H9 (cell line): ENCODE measurements at regions not wholly inside any gene's neighbourhood (a gene's known extent, or its start where the extent isn't known, plus 50 kb on each side); places are given as distances from the start of the nearest gene placed in this dataset.

Experiments
- DNase-seq: peaks from one replicate; pipeline ENCODE4 v3.0.0-alpha.2; 2017
- H2AFZ ChIP-seq: one replicate; pipeline ENCODE4 v1.6.1; 2013; ENCODE audit warnings: mild to moderate bottlenecking, low read length, control low read depth, moderate library complexity
- H2AK5ac ChIP-seq: 2 replicates; pipeline ENCODE4 v1.6.1; 2013; ENCODE audit warnings: low read length, control low read depth, mixed read lengths; ENCODE audit not compliant: insufficient read length
- H2BK120ac ChIP-seq: one replicate; pipeline ENCODE4 v1.6.1; 2013; ENCODE audit warnings: low read depth, mild to moderate bottlenecking, low read length, control low read depth, inconsistent platforms; ENCODE audit not compliant: poor library complexity, severe bottlenecking
- H2BK12ac ChIP-seq: 2 replicates; pipeline ENCODE4 v1.6.1; 2013; ENCODE audit warnings: low read length, control low read depth, mixed read lengths, low read depth; ENCODE audit not compliant: insufficient read length
- H2BK15ac ChIP-seq: 2 replicates; pipeline ENCODE4 v1.6.1; 2013; ENCODE audit warnings: low read depth, low read length, control low read depth
- H2BK20ac ChIP-seq: one replicate; pipeline ENCODE4 v1.6.1; 2013; ENCODE audit warnings: low read depth, mild to moderate bottlenecking, low read length, control low read depth, inconsistent platforms; ENCODE audit not compliant: poor library complexity, severe bottlenecking
- H2BK5ac ChIP-seq: 2 replicates; pipeline ENCODE4 v1.6.1; 2013; ENCODE audit warnings: low read length, control low read depth, mixed read lengths; ENCODE audit not compliant: insufficient read length
- H3K14ac ChIP-seq: 2 replicates; pipeline ENCODE4 v1.6.1; 2013; ENCODE audit warnings: low read length, control low read depth; ENCODE audit not compliant: insufficient read depth
- H3K18ac ChIP-seq: 2 replicates; pipeline ENCODE4 v1.6.1; 2013; ENCODE audit warnings: low read depth, mild to moderate bottlenecking, mixed read lengths, low read length, control low read depth; ENCODE audit not compliant: insufficient read length
- H3K23ac ChIP-seq: 2 replicates; pipeline ENCODE4 v1.6.1; 2013; ENCODE audit warnings: low read length, control low read depth, mixed read lengths, low read depth; ENCODE audit not compliant: insufficient read length
- H3K23me2 ChIP-seq: 2 replicates; pipeline ENCODE4 v1.6.1; 2013; ENCODE audit warnings: low read depth, mild to moderate bottlenecking, mixed read lengths, low read length, control low read depth; ENCODE audit not compliant: insufficient read length, poor library complexity, severe bottlenecking
- H3K27ac ChIP-seq: 2 replicates; pipeline ENCODE4 v1.5.1; 2013; ENCODE audit warnings: low read length, control low read depth, mixed read lengths, low read depth; ENCODE audit not compliant: insufficient read length
- H3K27me3 ChIP-seq: 2 replicates; pipeline ENCODE4 v1.6.1; 2013; ENCODE audit warnings: low read length, control low read depth, inconsistent platforms; ENCODE audit not compliant: insufficient read depth
- H3K4ac ChIP-seq: 2 replicates; pipeline ENCODE4 v1.6.1; 2013; ENCODE audit warnings: low read depth, mild to moderate bottlenecking, control low read depth, inconsistent platforms, low read length, moderate library complexity
- H3K4me1 ChIP-seq: 2 replicates; pipeline ENCODE4 v1.6.1; 2013; ENCODE audit warnings: low read length, control low read depth, inconsistent platforms; ENCODE audit not compliant: insufficient read depth
- H3K4me2 ChIP-seq: 2 replicates; pipeline ENCODE4 v1.6.1; 2013; ENCODE audit warnings: low read length, control low read depth, mixed read lengths; ENCODE audit not compliant: insufficient read length, insufficient read depth
- H3K56ac ChIP-seq: 2 replicates; pipeline ENCODE4 v1.6.1; 2013; ENCODE audit warnings: low read depth, mild to moderate bottlenecking, mixed read lengths, low read length, control low read depth; ENCODE audit not compliant: insufficient read length
- H3K79me1 ChIP-seq: 2 replicates; pipeline ENCODE4 v1.6.1; 2013; ENCODE audit warnings: low read depth, mild to moderate bottlenecking, moderate library complexity, low read length, control low read depth, inconsistent platforms; ENCODE audit not compliant: insufficient read depth, poor library complexity, severe bottlenecking
- H3K79me2 ChIP-seq: 2 replicates; pipeline ENCODE4 v1.6.1; 2013; ENCODE audit warnings: low read length, control low read depth, inconsistent platforms; ENCODE audit not compliant: insufficient read depth
- H3K9ac ChIP-seq: 2 replicates; pipeline ENCODE4 v1.6.1; 2013; ENCODE audit warnings: low read length, control low read depth, mixed read lengths; ENCODE audit not compliant: insufficient read length; ENCODE audit errors: extremely low read depth
- H3K9me3 ChIP-seq: one replicate; pipeline ENCODE4 v1.6.1; 2013; ENCODE audit warnings: low read depth, low read length, inconsistent platforms; ENCODE audit not compliant: control insufficient read depth
- H3T11ph ChIP-seq: one replicate; pipeline ENCODE4 v1.6.1; 2013; ENCODE audit warnings: mild to moderate bottlenecking, low read length, control low read depth, inconsistent platforms
- H4K20me1 ChIP-seq: one replicate; pipeline ENCODE4 v1.6.1; 2013; ENCODE audit not compliant: control insufficient read depth, insufficient read length, insufficient read depth
- H4K5ac ChIP-seq: 2 replicates; pipeline ENCODE4 v1.6.1; 2013; ENCODE audit warnings: low read depth, mild to moderate bottlenecking, mixed read lengths, low read length, control low read depth; ENCODE audit not compliant: insufficient read length
- H4K8ac ChIP-seq: replicated peaks from 2 replicates; pipeline ENCODE4 v1.6.1; 2013; ENCODE audit warnings: low read length, control low read depth, mixed read lengths, low read depth; ENCODE audit not compliant: insufficient read length
- H4K91ac ChIP-seq: 2 replicates; pipeline ENCODE4 v1.6.1; 2013; ENCODE audit warnings: low read depth, mild to moderate bottlenecking, moderate library complexity, mixed read lengths, low read length, control low read depth; ENCODE audit not compliant: insufficient read length
- H3K27ac Mint-ChIP-seq, 3 experiments: 2 replicates in 2 of 3; 3 replicates in 1 of 3; pipeline ENCODE4 v1.8.0; 2020 to 2021; ENCODE audit warnings: mixed read lengths in 3 of 3, mild to moderate bottlenecking in 1 of 3, moderate library complexity in 1 of 3
- H3K27me3 Mint-ChIP-seq: 2 replicates; pipeline ENCODE4 v1.8.0; 2021; ENCODE audit warnings: low read depth, mild to moderate bottlenecking, moderate library complexity, mixed read lengths
- H3K36me3 Mint-ChIP-seq, 3 experiments: 2 replicates in 2 of 3; 3 replicates in 1 of 3; pipeline ENCODE4 v1.8.0; 2020 to 2021; ENCODE audit warnings: low read depth in 3 of 3, mixed read lengths in 3 of 3; ENCODE audit not compliant: insufficient read depth in 1 of 3
- H3K4me1 Mint-ChIP-seq, 2 experiments: 2 replicates each; pipeline ENCODE4 v1.8.0; 2020; ENCODE audit warnings: mixed read lengths in 2 of 2
- H3K4me3 Mint-ChIP-seq, 2 experiments: 2 replicates in 1 of 2; 3 replicates in 1 of 2; pipeline ENCODE4 v1.8.0; 2020 to 2021; ENCODE audit warnings: mild to moderate bottlenecking in 2 of 2, mixed read lengths in 2 of 2, moderate library complexity in 1 of 2
- H3K9me3 Mint-ChIP-seq, 2 experiments: 2 replicates in 1 of 2; 3 replicates in 1 of 2; pipeline ENCODE4 v1.8.0; 2020; ENCODE audit warnings: mild to moderate bottlenecking in 2 of 2, mixed read lengths in 2 of 2, moderate library complexity in 1 of 2
- WGBS: extraction: QIAGEN DNeasy Blood & Tissue Kit; methylation state at CpG from one replicate; pipeline ENCODE4 v1.1.7; 2013; ENCODE audit warnings: missing lambda C conversion rate, low lambda C conversion rate, mixed read lengths; ENCODE audit not compliant: insufficient read length; ENCODE audit errors: extremely low coverage; 5-methylcytosine and 5-hydroxymethylcytosine counted together
- TF ChIP-seq, protein P1 (sequence below): fragments of 200-600 bp; sonication (generic); conservative IDR thresholded peaks from 3 replicates; pipeline ENCODE4 v1.8.0; 2021; ENCODE audit warnings: antibody characterized with exemption, mild to moderate bottlenecking

DNA sequence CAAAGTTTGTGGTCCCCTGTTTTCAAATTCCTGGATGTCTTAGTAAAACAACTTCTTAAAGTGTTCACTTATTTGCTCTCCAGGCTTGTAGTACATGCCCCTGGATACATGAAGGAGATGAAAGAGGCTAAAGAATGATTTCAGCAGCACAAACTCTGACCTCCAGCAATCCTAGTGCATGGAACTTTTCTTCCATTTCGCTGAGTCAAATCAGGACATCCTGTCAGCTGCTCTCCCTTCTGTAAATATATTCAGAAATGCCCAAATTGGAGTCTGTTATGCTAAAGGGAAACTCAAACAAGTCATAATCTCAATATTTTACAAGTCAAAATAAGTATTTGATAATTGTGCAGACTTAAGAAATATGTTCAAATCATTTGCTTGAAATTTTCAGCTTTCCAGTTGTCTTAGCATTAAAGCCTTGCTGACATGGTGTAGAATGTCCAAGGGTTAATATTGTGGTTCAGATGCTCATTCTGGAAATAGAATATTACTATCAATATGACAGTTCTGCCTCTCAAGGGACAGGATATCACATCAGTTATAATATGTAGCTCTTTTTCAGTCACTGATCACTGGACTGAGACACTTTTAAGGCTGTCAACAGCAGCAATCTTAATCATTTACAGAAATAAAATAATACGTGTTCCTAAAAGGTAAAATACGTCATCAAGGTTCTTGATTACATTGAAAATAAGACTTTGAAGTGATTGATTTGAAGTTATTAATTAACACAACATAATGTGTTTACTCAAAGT lies 1157.3 kb downstream of the PLA2G4A start:
- Mint-ChIP-seq H3K36me3 (no peaks in the 10 kb centered on the region; a peak in 2 of 7 replicates), H3K27me3 (no peaks in the 10 kb centered on the region), H3K9me3 (peaks cover 2 to 4% of the 10 kb centered on the region in 2 experiments; a peak in 3 of 5 replicates), H3K4me1 (no peaks in the 10 kb centered on the region), H3K27ac (peak overlapping the region in 1 of 3 experiments; percentile 54; a peak in 2 of 7 replicates), H3K4me3 (no peak overlapping the region)
- H3K18ac ChIP-seq = no peak overlapping the region
- no peak overlapping the region for H3K27ac ChIP-seq
- H3K23ac ChIP-seq = no peak overlapping the region
- H3K9ac ChIP-seq = no peak overlapping the region
- no peak overlapping the region for H3K56ac ChIP-seq
- H2BK15ac ChIP-seq = no peak overlapping the region
- H3T11ph ChIP-seq = no peak overlapping the region
- H3K79me1 ChIP-seq = no peaks in the 10 kb centered on the region
- no peaks in the 10 kb centered on the region for H4K20me1 ChIP-seq
- no peak overlapping the region for H2BK12ac ChIP-seq
- H4K8ac ChIP-seq = no peak overlapping the region
- no CpG with 5 or more reads among the region's 3 CpGs for WGBS
- H3K4ac ChIP-seq = no peak overlapping the region
- no peaks in the 10 kb centered on the region for H3K4me1 ChIP-seq
- no peak overlapping the region for H4K91ac ChIP-seq
- H4K5ac ChIP-seq = no peak overlapping the region
- H2BK5ac ChIP-seq = no peak overlapping the region
- no peak overlapping the region for H2BK20ac ChIP-seq
- H3K14ac ChIP-seq = no peak overlapping the region
- H3K79me2 ChIP-seq = no peaks in the 10 kb centered on the region
- H3K23me2 ChIP-seq = no peaks in the 10 kb centered on the region
- TF ChIP-seq, protein P1, sequence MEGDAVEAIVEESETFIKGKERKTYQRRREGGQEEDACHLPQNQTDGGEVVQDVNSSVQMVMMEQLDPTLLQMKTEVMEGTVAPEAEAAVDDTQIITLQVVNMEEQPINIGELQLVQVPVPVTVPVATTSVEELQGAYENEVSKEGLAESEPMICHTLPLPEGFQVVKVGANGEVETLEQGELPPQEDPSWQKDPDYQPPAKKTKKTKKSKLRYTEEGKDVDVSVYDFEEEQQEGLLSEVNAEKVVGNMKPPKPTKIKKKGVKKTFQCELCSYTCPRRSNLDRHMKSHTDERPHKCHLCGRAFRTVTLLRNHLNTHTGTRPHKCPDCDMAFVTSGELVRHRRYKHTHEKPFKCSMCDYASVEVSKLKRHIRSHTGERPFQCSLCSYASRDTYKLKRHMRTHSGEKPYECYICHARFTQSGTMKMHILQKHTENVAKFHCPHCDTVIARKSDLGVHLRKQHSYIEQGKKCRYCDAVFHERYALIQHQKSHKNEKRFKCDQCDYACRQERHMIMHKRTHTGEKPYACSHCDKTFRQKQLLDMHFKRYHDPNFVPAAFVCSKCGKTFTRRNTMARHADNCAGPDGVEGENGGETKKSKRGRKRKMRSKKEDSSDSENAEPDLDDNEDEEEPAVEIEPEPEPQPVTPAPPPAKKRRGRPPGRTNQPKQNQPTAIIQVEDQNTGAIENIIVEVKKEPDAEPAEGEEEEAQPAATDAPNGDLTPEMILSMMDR = no peak
- no peak overlapping the region for H2AK5ac ChIP-seq
- H3K9me3 ChIP-seq = no peaks in the 10 kb centered on the region
- no peak for DNase-seq
- H3K27me3 ChIP-seq = no peaks in the 10 kb centered on the region
- H3K4me2 ChIP-seq = no peak overlapping the region
- H2AFZ ChIP-seq = no peak overlapping the region
- H2BK120ac ChIP-seq = no peak overlapping the region
